NCI-H1092 (cell line): ENCODE measurements at regions not wholly inside any gene's neighbourhood (a gene's known extent, or its start where the extent isn't known, plus 50 kb on each side); places are given as distances from the start of the nearest gene placed in this dataset.
A peak's percentile ranks its signal among the peaks of the same experiment; 100 is the strongest.

ENCODE experiments used
- DNase-seq: peaks from one replicate; lab custom pipeline; 2025; lab: John Stamatoyannopoulos, UW

DNA sequence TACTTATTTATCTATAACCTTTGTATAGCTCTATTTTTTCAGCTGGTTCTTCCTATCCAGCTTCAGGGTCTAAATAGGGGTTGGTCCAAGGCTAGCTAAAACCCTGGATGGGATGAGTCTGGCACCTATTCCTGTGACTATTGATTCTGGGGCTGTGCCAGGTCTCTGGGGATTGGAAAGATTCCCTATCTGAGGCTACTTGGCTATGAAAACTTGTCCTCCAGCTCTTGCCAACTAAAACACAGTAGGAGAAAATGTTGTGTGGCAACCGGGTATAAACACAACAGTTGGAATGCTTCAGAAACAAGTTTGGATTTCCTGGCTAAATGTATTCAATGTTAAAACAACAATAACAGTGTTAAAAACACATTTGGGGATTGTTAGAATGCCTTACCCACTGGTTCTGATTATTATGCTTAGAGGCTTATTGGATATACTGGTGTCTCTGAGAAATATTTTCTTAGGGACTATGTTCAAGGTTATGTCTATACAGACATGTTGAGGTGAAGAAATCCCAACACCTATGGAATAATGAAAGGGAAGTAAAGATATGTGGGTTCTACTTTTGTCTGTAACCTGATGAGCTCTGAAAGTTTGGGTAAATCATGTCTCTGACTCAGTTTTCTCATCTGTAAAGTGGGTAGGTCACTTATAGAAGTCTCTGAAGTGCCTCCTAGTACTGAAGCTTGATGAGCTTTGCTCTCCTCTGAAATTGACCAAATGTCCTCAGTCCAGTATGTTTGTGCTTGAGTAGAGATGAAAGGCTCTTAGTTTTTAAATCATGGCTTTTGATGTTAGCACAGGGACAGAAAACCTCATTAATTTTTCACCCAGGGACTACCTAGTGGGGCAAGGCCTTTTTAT lies 460.7 kb downstream of the MTX2 start:
- DNase-seq: peak; percentile 73

GRCh38 chr2:176732780-176733179 lies 463.5 kb downstream of the MTX2 start:
- DNase-seq: no peak

DNA sequence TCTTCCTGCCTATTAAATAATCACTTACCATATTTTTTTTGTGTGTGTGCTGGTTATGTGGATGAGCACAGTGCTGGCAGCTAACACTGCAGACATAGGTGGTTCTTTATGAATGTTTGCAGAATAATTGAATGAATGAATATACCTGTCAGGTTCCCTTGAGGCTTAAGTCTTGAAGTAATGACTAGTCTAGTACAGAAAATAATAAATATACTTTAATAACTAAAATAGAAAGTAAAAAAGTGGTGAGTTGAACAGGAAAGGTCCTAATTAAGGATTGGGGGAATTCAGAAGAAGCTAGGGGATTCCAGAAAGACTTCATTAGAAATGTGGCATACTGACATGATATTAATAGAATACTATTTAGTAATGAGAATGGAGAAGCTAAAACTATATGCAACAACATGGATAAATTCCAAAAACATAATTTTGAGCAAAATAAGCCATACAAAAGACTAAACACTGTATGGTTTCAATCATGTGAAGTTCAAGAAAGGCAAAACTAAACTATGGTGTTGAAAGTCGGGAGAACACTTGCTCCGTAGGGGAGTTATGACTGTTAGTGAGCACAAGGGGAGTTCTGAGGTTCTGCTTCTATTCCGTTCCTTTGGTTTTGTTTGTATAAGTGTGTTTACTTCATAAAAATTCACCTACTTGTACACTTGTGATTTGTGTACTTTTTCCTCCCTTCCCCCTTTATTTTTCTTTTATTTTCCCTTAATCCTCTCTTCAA lies 464.6 kb downstream of the MTX2 start:
- no peak for DNase-seq

- DNase-seq: no peak
Measured at GRCh38 chr2:176734868-176735267, 465.6 kb downstream of the MTX2 start.

DNA sequence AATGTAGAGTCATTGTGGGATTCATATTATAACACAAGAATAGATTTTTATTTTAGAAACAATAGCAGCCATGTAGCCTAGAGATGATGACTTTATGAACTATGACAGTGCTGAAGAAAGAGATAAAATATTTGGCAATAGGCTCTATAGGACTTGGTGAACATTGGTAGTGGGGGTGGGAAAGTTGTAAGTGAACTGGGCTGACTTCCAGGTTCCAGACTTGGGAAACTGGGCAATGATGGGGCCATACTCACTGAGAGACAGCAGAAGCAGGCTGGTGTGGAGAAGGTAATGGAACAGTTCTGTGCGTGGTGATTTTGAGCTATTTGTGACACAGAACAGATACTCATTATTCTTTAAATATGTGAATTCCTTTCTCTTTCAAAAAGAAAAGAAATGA lies 470.3 kb upstream of the HNRNPA3 start:
- DNase-seq: no peak

DNA sequence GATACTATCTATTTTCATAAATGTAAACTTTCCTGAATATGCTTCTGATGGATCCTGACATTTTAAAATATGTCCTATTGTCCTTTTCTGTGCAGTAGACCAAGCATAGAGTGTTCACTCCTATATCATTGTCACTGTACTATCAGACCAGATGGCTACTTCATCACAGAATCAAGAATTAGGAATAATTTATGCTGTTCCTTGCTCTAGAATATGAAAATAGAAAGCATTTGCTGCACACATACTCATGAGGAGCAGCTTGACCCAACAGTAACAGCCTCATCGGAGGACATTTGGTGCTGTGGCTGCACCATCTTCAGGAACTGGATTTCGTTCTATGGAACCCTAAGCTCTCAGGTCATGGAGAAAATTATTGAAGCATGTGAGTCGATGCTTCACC lies 468.9 kb upstream of the HNRNPA3 start:
- no peak for DNase-seq

DNA sequence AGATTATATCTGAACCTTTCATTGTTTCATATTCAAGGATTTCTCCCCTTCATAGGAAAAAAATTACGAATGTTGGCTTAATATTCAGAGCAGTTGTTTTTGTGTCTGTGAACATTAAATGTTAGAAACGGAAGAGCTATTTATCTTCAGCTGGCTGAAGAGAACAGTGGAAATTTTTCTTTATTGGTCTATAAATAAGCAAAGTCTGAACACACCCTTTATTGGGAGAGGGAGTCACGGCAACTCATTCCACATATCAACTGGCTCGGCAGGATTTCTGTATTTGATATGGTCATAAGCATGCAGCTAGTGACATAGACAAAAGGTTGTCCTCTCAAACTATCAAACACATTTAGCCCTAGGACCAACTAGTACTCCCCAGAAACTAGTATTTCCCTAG lies 468.4 kb upstream of the HNRNPA3 start:
- no peak for DNase-seq

- no peak for DNase-seq
Measured at GRCh38 chr2:176745543-176746200, 466.9 kb upstream of the HNRNPA3 start.

- no peak for DNase-seq
Measured at GRCh38 chr2:176746411-176746810, 466.2 kb upstream of the HNRNPA3 start.

- DNase-seq: no peak
Measured at GRCh38 chr2:176747506-176747905, 465.1 kb upstream of the HNRNPA3 start.

DNA sequence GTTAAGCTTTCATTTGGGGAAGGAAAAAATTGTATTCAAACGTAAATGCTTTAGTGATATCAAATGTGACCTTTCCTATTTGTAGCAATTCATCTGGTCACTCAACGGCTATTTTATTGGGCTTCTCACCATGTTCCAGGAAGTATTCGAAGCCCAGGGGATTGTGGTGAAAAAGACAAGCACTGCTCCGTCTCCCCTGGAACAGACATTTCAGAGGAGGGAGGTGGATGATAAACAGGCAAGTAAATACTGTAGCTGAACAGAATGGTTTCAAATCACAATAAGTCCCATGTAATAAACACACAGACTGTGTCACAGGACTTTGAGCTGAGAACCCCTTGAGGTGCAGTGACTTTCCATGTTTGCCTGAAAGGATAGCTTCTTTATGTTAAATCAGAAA lies 464.7 kb upstream of the HNRNPA3 start:
- no peak for DNase-seq

GRCh38 chr2:176748662-176749061 lies 463.9 kb upstream of the HNRNPA3 start:
- no peak for DNase-seq

- no peak for DNase-seq
Measured at GRCh38 chr2:176751314-176752227, 461.0 kb upstream of the HNRNPA3 start.

DNA sequence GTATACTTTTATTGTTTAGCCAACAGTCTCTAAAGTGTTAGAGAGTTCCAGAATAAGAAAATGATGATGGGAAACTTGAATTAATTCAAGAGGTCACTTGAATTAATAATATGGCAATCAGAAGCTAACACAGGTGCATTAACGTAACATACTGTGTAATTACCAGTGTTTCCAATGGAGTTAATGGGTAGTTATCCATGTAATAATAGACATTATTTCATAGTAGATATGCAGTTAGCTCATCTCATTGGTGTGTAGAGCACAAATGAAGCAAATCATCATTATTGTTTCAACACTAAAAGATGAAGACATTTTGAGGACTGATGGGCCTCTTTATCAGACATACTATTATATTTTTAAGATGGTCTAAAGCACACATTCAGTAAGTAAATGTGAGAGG lies 460.3 kb upstream of the HNRNPA3 start:
- no peak for DNase-seq

DNA sequence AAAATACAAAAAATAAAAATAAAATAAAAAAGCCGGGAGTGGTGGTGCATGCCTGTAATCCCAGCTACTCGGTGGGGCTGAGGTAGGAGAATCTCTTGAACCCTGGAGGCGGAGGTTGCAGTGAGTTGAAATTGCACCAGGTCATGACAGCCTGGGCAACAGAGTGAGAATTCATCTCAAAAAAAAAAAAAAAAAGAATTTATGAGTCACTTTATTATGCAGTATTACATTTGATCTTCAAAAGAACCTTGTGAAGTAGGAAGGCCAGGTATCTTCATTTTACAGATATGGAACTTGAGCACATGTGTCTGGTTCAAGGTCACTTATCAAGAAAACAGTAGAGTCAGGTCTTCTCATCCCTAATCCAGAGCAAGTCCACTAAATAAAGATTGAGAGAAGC lies 459.4 kb upstream of the HNRNPA3 start:
- DNase-seq: no peak

- no peak for DNase-seq
Measured at GRCh38 chr2:176753752-176754474, 458.7 kb upstream of the HNRNPA3 start.

DNA sequence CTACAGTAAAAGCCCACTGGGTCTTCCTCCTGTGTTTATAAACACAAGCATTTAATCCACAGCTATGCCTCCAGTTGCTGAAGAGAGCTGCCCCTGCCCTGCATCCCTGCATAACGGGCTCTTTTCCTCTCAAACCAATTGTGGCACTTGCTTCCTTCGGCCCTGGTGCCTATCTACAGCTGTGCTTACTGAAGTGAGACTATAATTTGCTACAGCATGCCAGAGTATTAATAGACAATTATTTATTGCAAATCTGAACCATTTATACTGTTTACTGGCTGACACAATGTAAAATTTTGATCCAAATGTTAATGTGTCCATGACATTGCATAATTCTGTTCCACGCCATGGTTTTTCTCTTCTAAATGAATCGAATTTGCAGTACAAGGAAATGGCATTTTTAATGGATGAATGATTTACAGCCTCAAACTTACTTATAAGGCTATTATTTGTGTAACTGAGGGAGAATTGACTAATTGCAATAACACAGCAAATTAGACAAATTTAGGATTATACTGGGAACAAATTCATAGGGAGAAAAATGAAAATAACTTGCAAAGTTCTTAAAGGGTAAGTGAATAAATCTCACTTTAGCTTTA lies 457.0 kb upstream of the HNRNPA3 start:
- DNase-seq: no peak

DNA sequence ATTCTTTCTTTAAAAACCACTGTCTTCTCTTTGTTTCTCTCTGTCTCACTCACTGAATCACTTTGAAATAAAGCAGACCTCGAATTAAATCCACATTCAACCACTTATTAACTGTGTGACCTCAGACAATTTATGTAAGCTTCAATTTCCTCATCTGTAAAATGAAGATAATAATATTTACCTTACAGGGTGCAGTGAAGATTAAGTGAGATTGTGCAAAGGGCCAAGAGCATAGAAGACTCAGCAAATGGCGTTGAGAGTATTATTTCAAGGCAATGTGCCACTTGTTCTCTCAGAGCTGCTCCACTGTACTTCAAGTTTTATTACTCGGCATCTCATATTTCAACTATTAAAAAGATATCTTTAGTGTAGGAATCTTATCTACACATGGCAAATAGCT lies 454.2 kb upstream of the HNRNPA3 start:
- no peak for DNase-seq

GRCh38 chr2:176760439-176760838 lies 452.2 kb upstream of the HNRNPA3 start:
- DNase-seq: no peak

DNA sequence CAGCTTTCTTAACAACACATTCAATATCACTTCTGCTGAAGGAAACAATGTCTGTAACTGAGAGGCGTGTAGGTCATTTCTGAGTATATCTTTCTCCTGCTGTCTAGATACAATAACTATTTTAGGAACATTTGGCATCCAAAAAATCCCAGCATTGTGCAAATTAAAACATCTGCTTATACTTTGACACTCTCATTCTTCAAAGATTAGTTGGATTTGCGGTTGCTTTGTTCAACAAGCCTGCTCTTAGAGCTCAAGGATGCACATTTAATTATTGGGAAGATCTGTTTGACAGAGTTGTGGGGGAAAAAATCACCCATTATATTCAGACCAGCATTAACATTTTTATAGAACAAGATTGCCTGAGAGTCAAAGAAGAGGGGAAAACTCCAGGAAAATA lies 449.5 kb upstream of the HNRNPA3 start:
- no peak for DNase-seq
